ENCODE measurements at regions not wholly inside any gene's neighbourhood (a gene's known extent, or its start where the extent isn't known, plus 50 kb on each side); places are given as distances from the start of the nearest gene placed in this dataset.

DNA sequence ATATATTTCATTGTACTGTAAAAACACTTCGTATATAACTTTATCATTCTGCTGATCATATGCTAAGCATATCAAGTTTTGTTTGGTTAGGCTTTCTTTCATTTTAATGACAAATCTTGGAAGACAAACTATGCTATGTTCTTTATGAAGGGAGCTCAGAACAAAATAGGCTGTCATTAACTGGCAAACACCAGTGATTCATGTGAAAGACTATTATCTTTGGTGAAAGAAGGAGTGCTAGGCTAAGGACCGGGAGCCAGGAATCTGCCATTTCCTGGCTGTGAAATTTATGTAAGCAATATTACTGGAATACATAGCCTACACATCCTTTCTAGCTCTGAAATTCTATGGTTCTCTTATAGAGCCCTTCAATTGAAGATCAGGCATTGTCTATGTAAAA, 136.2 kb upstream of the CCN2 start:
- Mint-ChIP-seq H3K9me3 (ENCODE audit: low read depth) (peaks cover 23% of the 10 kb centered on the region), H3K36me3 (ENCODE audit: low read depth) (peaks cover 10% of the 10 kb centered on the region), H3K4me3 (ENCODE audit: unreplicated experiment) (no peak overlapping the region), H3K27me3 (ENCODE audit: low read depth) (no peaks in the 10 kb centered on the region), H3K27ac (ENCODE audit: unreplicated experiment) (peak overlapping the region; percentile 95), H3K4me1 (ENCODE audit: low read depth) (peaks cover 72% of the 10 kb centered on the region)
- DNase-seq (ENCODE audit: low spot score) = no peak
- TF ChIP-seq, protein P1, sequence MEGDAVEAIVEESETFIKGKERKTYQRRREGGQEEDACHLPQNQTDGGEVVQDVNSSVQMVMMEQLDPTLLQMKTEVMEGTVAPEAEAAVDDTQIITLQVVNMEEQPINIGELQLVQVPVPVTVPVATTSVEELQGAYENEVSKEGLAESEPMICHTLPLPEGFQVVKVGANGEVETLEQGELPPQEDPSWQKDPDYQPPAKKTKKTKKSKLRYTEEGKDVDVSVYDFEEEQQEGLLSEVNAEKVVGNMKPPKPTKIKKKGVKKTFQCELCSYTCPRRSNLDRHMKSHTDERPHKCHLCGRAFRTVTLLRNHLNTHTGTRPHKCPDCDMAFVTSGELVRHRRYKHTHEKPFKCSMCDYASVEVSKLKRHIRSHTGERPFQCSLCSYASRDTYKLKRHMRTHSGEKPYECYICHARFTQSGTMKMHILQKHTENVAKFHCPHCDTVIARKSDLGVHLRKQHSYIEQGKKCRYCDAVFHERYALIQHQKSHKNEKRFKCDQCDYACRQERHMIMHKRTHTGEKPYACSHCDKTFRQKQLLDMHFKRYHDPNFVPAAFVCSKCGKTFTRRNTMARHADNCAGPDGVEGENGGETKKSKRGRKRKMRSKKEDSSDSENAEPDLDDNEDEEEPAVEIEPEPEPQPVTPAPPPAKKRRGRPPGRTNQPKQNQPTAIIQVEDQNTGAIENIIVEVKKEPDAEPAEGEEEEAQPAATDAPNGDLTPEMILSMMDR (IDR thresholded peaks at IDR 0.05) = no peak

GRCh38 chr6:132085731-132086130, 134.6 kb upstream of the CCN2 start:
- H3K9me3 Mint-ChIP-seq (ENCODE audit: low read depth) = peaks cover 10% of the 10 kb centered on the region
- peaks cover 86% of the 10 kb centered on the region for H3K4me1 Mint-ChIP-seq (ENCODE audit: low read depth)
- H3K27ac Mint-ChIP-seq (ENCODE audit: unreplicated experiment) = peak overlapping the region; percentile 95
- TF ChIP-seq, protein P1 (IDR thresholded peaks at IDR 0.05) = no peak
- H3K36me3 Mint-ChIP-seq (ENCODE audit: low read depth) = peaks cover 6% of the 10 kb centered on the region
- H3K27me3 Mint-ChIP-seq (ENCODE audit: low read depth) = no peaks in the 10 kb centered on the region
- H3K4me3 Mint-ChIP-seq (ENCODE audit: unreplicated experiment) = no peak overlapping the region
- DNase-seq (ENCODE audit: low spot score) = no peak

GRCh38 chr6:132084811-132085509, 133.8 kb upstream of the CCN2 start:
- peak overlapping the region; percentile 95 for H3K27ac Mint-ChIP-seq (ENCODE audit: unreplicated experiment)
- H3K36me3 Mint-ChIP-seq (ENCODE audit: low read depth) = peaks cover 2% of the 10 kb centered on the region
- peaks cover 91% of the 10 kb centered on the region for H3K4me1 Mint-ChIP-seq (ENCODE audit: low read depth)
- peaks cover 7% of the 10 kb centered on the region for H3K9me3 Mint-ChIP-seq (ENCODE audit: low read depth)
- peak overlapping the region; percentile 44 for H3K4me3 Mint-ChIP-seq (ENCODE audit: unreplicated experiment)
- H3K27me3 Mint-ChIP-seq (ENCODE audit: low read depth) = no peaks in the 10 kb centered on the region
- DNase-seq (ENCODE audit: low spot score) = no peak
- TF ChIP-seq, protein P1 (IDR thresholded peaks at IDR 0.05) = no peak

GRCh38 chr6:132082421-132082820, 131.2 kb upstream of the CCN2 start:
- no peak for DNase-seq (ENCODE audit: low spot score)
- Mint-ChIP-seq H3K27me3 (ENCODE audit: low read depth) (no peaks in the 10 kb centered on the region), H3K9me3 (ENCODE audit: low read depth) (peaks cover 7% of the 10 kb centered on the region), H3K4me1 (ENCODE audit: low read depth) (peaks cover 69% of the 10 kb centered on the region), H3K36me3 (ENCODE audit: low read depth) (no peaks in the 10 kb centered on the region), H3K4me3 (ENCODE audit: unreplicated experiment) (no peak overlapping the region), H3K27ac (ENCODE audit: unreplicated experiment) (peak overlapping the region; percentile 95)
- TF ChIP-seq, protein P1 (IDR thresholded peaks at IDR 0.05) = no peak

DNA sequence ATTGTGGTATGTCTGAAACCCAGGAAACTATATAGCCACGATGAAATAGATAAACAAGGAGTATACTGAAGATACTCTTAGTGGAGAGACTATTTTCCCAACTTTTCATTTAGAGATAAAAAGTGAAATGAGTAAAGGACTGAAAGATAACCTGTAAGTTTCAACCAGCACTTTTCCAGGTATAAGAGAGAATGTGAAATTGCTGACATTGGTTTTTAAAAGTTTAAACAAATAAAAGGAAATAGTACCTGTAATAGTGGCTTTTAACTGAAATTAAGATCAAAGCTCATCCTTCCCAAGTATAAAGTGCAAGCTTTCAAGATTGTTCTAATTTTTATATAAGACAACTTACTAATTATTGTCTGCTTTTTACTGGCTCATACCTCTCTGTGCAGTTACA, 130.2 kb upstream of the CCN2 start:
- H3K4me1 Mint-ChIP-seq (ENCODE audit: low read depth) = peaks cover 58% of the 10 kb centered on the region
- TF ChIP-seq, protein P1 (IDR thresholded peaks at IDR 0.05) = no peak
- H3K36me3 Mint-ChIP-seq (ENCODE audit: low read depth) = no peaks in the 10 kb centered on the region
- no peaks in the 10 kb centered on the region for H3K27me3 Mint-ChIP-seq (ENCODE audit: low read depth)
- no peak overlapping the region for H3K4me3 Mint-ChIP-seq (ENCODE audit: unreplicated experiment)
- peaks cover 7% of the 10 kb centered on the region for H3K9me3 Mint-ChIP-seq (ENCODE audit: low read depth)
- peak overlapping the region; percentile 55 for H3K27ac Mint-ChIP-seq (ENCODE audit: unreplicated experiment)
- no peak for DNase-seq (ENCODE audit: low spot score)
